B cell (primary cell): ENCODE measurements at regions not wholly inside any gene's neighbourhood (a gene's known extent, or its start where the extent isn't known, plus 50 kb on each side); places are given as distances from the start of the nearest gene placed in this dataset. TPM values are rescaled to one million over a fixed set of nuclear protein-coding genes. Genes with fewer than 3 reads are reported as not detected.

Experiments used
- ATAC-seq: fragments of 200-7000 bp; cut with Tn5 transposase; one replicate; pipeline ENCODE4 v1.10.0; 2021; ENCODE audit warnings: low read depth, mild to moderate bottlenecking, moderate number of reproducible peaks, moderate library complexity
- CTCF ChIA-PET: fragments of 350-600 bp; sonication (Branson Sonifier 250); formaldehyde crosslinking; loops from one replicate; lab custom pipeline; 2021; ENCODE audit warnings: antibody characterized with exemption, inconsistent platforms; lab: Charles Lee
- POLR2A ChIA-PET: fragments of 350-600 bp; sonication (Branson Sonifier 250); formaldehyde crosslinking; loops from one replicate; lab custom pipeline; 2021; ENCODE audit warnings: antibody characterized with exemption; lab: Charles Lee
- DNase-seq: peaks from one replicate; pipeline ENCODE4 v3.0.0; 2013
- H2AFZ ChIP-seq: 2 replicates; pipeline ENCODE4 v1.6.1; 2012; ENCODE audit warnings: mild to moderate bottlenecking, low read depth, low read length; ENCODE audit not compliant: insufficient read depth, poor library complexity, severe bottlenecking
- H3K27ac ChIP-seq, 2 donors: 1 replicate in 1 of 2; 2 replicates in 1 of 2; pipeline ENCODE4 v1.5.1; 2012 to 2013; ENCODE audit warnings: low read length in 2 of 2, mild to moderate bottlenecking in 2 of 2, moderate library complexity in 1 of 2
- H3K27me3 ChIP-seq, 4 experiments: fragments of 200-600 bp in 1 of 4; sonication (generic) in 1 of 4; replicated peaks in 1 of 4; 1 replicate in 2 of 4; 2 replicates in 2 of 4; pipeline versions ENCODE4 v1.6.1 to v1.7.0; 2013 to 2016; ENCODE audit warnings: low read length in 3 of 4, mild to moderate bottlenecking in 2 of 4, mixed read lengths in 1 of 4, moderate library complexity in 1 of 4; ENCODE audit not compliant: insufficient read depth in 4 of 4, control insufficient read depth in 3 of 4; ENCODE audit errors: control extremely low read depth in 1 of 4
- H3K36me3 ChIP-seq, 2 experiments: replicated peaks in 1 of 2; 1 replicate in 1 of 2; 2 replicates in 1 of 2; pipeline versions ENCODE4 v1.6.1 to v1.7.1; 2013; ENCODE audit warnings: low read length in 1 of 2; ENCODE audit not compliant: insufficient read depth in 2 of 2, control insufficient read depth in 1 of 2; ENCODE audit errors: control extremely low read depth in 1 of 2, extremely low read depth in 1 of 2
- H3K4me1 ChIP-seq, 2 donors: fragments of 200-600 bp in 1 of 2; sonication (generic) in 1 of 2; 1 replicate in 1 of 2; 2 replicates in 1 of 2; pipeline versions ENCODE4 v1.5.1 to v1.6.1; 2013 to 2017; ENCODE audit warnings: low read length in 2 of 2; ENCODE audit not compliant: control insufficient read depth in 2 of 2, insufficient read depth in 2 of 2
- H3K4me2 ChIP-seq: replicated peaks from 2 replicates; pipeline ENCODE3; 2012; ENCODE audit warnings: mild to moderate bottlenecking, low read depth, low read length; ENCODE audit not compliant: poor library complexity, severe bottlenecking
- H3K4me3 ChIP-seq, 5 experiments: fragments of 200-600 bp in 1 of 5; sonication (generic) in 1 of 5; 1 replicate in 3 of 5; 2 replicates in 2 of 5; pipeline versions ENCODE4 v1.5.1 to v1.7.0; 2011 to 2016; ENCODE audit warnings: low read length in 4 of 5, mild to moderate bottlenecking in 4 of 5, low read depth in 2 of 5, control low read depth in 1 of 5, moderate library complexity in 1 of 5; ENCODE audit not compliant: insufficient read depth in 1 of 5; ENCODE audit errors: control extremely low read depth in 1 of 5, extremely low read depth in 1 of 5
- H3K79me2 ChIP-seq: fragments of 200-600 bp; sonication (generic); one replicate; pipeline ENCODE4 v1.6.0; 2016; ENCODE audit warnings: low read length; ENCODE audit not compliant: control insufficient read depth, insufficient read depth
- H3K9ac ChIP-seq: fragments of 200-600 bp; sonication (generic); 2 replicates; pipeline ENCODE4 v1.6.1; 2017; ENCODE audit warnings: mild to moderate bottlenecking, low read length, moderate library complexity
- H3K9me3 ChIP-seq, 3 donors: one replicate each; pipeline versions ENCODE4 v1.6.1 to v1.7.1; 2013; ENCODE audit warnings: low read length in 2 of 3; ENCODE audit not compliant: control insufficient read depth in 2 of 3, insufficient read depth in 1 of 3; ENCODE audit errors: control extremely low read depth in 1 of 3
- H4K20me1 ChIP-seq: 2 replicates; pipeline ENCODE4 v1.6.0; 2012; ENCODE audit warnings: mild to moderate bottlenecking, low read length; ENCODE audit not compliant: insufficient read depth, control insufficient read depth, poor library complexity, severe bottlenecking
- H3K27ac Mint-ChIP-seq: one replicate; pipeline ENCODE4 v1.8.0; 2021; ENCODE audit warnings: mixed read lengths
- H3K27me3 Mint-ChIP-seq: one replicate; pipeline ENCODE4 v1.8.0; 2021; ENCODE audit warnings: mixed read lengths
- H3K4me1 Mint-ChIP-seq: one replicate; pipeline ENCODE4 v1.8.0; 2021; ENCODE audit warnings: mixed read lengths
- H3K4me3 Mint-ChIP-seq: one replicate; pipeline ENCODE4 v1.8.0; 2021; ENCODE audit warnings: mixed read lengths
- H3K9me3 Mint-ChIP-seq: one replicate; pipeline ENCODE4 v1.8.0; 2022; ENCODE audit warnings: mixed read lengths; ENCODE audit not compliant: insufficient read depth
- EZH2 ChIP-seq: IDR thresholded peaks from 2 replicates; pipeline ENCODE4 v1.6.1; 2012; ENCODE audit warnings: borderline replicate concordance, low read depth, mild to moderate bottlenecking, moderate library complexity, low read length; ENCODE audit not compliant: insufficient read depth, poor library complexity, severe bottlenecking
- WGBS: methylation state at CpG from one replicate; pipeline ENCODE4 v1.1.5; 2013; ENCODE audit warnings: missing lambda C conversion rate; ENCODE audit not compliant: insufficient coverage; 5-methylcytosine and 5-hydroxymethylcytosine counted together
- intact Hi-C: fragments of 100-400 bp; cut with micrococcal nuclease; formaldehyde crosslinking; loops from one replicate; pipeline ENCODE4 v1.10.0; 2022
- small RNA-seq: library from RNA; depleted of rRNA; stranded (forward); fragments of <200 nt; gene quantifications from one replicate; pipeline ENCODE3, GENCODE V24; 2012; ENCODE audit warnings: low replicate concordance, low read depth; ENCODE audit not compliant: insufficient read length
- TF ChIP-seq, protein P1 (sequence below): fragments of 200-600 bp; IDR thresholded peaks from one replicate; pipeline ENCODE4 v1.8.0; 2022; ENCODE audit warnings: antibody characterized with exemption, mild to moderate bottlenecking

DNA sequence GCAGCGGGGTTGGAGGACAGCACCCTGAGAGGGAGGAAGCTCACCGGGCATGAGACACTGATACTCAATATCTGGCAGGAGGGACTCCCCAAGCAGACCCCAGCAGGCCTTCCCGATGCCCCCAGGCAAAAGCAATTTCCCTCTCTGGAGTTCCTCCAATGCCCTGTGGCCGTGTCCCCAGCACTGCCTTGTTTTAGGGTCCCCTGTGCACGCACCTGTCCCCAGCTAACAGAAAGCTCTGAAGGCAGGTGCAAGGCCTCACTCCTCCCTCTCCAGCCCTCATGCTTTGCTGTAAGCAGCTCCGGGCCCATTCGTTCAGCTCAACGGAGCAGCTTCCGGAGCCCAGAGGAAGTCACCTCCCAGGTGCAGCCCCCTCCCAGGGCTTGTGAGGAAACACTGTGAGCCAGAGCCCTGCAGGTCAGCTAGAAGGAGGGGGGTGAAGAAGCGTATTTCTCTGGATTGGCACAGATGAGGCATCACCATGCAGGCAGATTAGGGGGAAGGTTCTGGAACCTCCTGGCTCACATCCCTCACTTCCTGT is 50.3 kb upstream of the ID2 start:
- Mint-ChIP-seq H3K4me3 (no peak overlapping the region), H3K4me1 (peaks cover 19% of the 10 kb centered on the region), H3K27ac (no peak overlapping the region), H3K27me3 (peaks cover 15% of the 10 kb centered on the region), H3K9me3 (no peaks in the 10 kb centered on the region)
- Histone ChIP-seq H3K4me2 (peak overlapping the region; percentile 20), H3K79me2 (no peaks in the 10 kb centered on the region), H2AFZ (no peak overlapping the region), H3K36me3 (no peaks in the 10 kb centered on the region), H3K9me3 (no peaks in the 10 kb centered on the region), H3K4me3 (no peak overlapping the region), H3K27ac (no peak overlapping the region), H3K9ac (no peak overlapping the region), H3K4me1 (peaks cover 8 to 17% of the 10 kb centered on the region in 2 donors), H4K20me1 (no peaks in the 10 kb centered on the region), H3K27me3 (no peaks in the 10 kb centered on the region)
- ChIA-PET CTCF (no interaction called here), POLR2A (no interaction called here)
- ATAC-seq, result no peak
- no peak for TF ChIP-seq EZH2
- TF ChIP-seq, protein P1, sequence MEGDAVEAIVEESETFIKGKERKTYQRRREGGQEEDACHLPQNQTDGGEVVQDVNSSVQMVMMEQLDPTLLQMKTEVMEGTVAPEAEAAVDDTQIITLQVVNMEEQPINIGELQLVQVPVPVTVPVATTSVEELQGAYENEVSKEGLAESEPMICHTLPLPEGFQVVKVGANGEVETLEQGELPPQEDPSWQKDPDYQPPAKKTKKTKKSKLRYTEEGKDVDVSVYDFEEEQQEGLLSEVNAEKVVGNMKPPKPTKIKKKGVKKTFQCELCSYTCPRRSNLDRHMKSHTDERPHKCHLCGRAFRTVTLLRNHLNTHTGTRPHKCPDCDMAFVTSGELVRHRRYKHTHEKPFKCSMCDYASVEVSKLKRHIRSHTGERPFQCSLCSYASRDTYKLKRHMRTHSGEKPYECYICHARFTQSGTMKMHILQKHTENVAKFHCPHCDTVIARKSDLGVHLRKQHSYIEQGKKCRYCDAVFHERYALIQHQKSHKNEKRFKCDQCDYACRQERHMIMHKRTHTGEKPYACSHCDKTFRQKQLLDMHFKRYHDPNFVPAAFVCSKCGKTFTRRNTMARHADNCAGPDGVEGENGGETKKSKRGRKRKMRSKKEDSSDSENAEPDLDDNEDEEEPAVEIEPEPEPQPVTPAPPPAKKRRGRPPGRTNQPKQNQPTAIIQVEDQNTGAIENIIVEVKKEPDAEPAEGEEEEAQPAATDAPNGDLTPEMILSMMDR, result no peak
- intact Hi-C loops, result no loop called here
- 33% methylated on average over 9 of the region's 10 CpGs for WGBS
- peak; percentile 18 for DNase-seq

Small RNA genes lying in the stretch of these regions (small RNA-seq; reads per million reads assigned to genes)
- gene AC092580.3 (not detected), gene RNU6ATAC37P (not detected), gene SNRPEP5 (not detected)
